ENCODE measurements at regions not wholly inside any gene's neighbourhood (a gene's known extent, or its start where the extent isn't known, plus 50 kb on each side); places are given as distances from the start of the nearest gene placed in this dataset.

GRCh38 chr11:26264266-26264665 lies 67.7 kb upstream of the ANO3 start:
- DNase-seq (ENCODE audit: low spot score in 2 of 2) = no peak
- TF ChIP-seq POLR2A (IDR thresholded peaks at IDR 0.05) (no peak), CTCF (IDR thresholded peaks at IDR 0.05) (no peak)
- no peak overlapping the region for H3K4me3 ChIP-seq (ENCODE audit: low read depth, poor library complexity, severe bottlenecking)
- intact Hi-C loops (cut with DNase I; ENCODE audit: low total_unique reads) = no loop called here

- TF ChIP-seq POLR2A (IDR thresholded peaks at IDR 0.05) = no peak
- TF ChIP-seq CTCF (IDR thresholded peaks at IDR 0.05) = no peak
- 79 to 85% methylated on average over 7 of the region's 7 CpGs for WGBS, 2 donors
- no peak overlapping the region for H3K4me3 ChIP-seq (ENCODE audit: low read depth, poor library complexity, severe bottlenecking)
- DNase-seq (ENCODE audit: low spot score in 2 of 2) = no peak
- intact Hi-C loops (cut with DNase I; ENCODE audit: low total_unique reads) = no loop called here
Measured at GRCh38 chr11:26268980-26269660, 62.8 kb upstream of the ANO3 start.

DNA sequence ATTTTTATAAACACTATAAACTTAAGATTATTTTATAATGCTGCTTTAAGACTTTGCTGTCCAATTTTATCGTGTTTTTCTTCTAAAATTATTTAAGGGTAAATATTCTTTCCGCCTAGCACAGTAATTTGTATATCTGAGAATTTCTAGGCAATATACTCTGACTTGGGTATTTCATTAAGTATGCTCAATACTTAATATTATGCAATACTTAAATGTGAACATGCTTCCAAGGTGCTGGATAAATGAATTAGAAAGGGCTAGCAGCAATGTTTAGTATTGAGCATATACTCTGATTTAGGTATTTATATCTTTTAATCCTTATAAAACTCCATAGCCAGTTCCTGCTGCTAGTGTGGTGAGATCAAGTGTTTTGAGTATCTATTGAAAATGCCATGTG lies 60.3 kb upstream of the ANO3 start:
- H3K4me3 ChIP-seq (ENCODE audit: low read depth, poor library complexity, severe bottlenecking) = no peak overlapping the region
- intact Hi-C loops (cut with DNase I; ENCODE audit: low total_unique reads) = no loop called here
- 74 to 75% methylated on average over 2 of the region's 2 CpGs for WGBS, 2 donors
- no peak for DNase-seq (ENCODE audit: low spot score in 2 of 2)
- TF ChIP-seq CTCF (IDR thresholded peaks at IDR 0.05) (no peak), POLR2A (IDR thresholded peaks at IDR 0.05) (no peak)

DNA sequence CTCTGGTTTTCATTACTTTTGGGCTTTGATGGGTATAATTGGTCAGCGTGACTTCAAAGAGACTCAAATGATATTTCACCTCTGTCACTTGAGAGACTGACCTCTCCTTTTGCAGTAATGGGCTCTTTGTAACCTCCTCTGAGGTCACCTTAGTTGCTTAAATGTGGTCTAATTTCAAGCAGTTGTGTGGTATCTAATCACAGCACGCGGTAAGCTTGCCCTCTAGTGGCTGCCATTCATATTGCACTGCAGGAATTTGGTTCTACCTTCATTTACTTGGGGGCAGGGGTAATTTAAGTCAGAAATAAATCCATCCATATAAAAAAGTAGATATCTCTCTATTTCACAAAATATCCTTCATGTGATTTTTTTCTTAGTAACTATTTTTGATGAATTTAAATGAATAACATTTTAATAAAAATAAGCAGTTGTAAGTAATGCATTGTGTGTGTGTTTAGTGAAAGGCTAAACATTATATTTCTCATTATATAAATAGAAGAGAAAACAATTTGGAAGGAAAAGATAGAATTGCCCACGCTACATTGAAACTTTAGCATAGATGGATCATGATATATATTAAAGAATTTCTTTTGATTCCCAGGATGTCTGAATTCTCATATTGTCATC lies 55.0 kb upstream of the ANO3 start:
- intact Hi-C loops (cut with DNase I; ENCODE audit: low total_unique reads) = no loop called here
- WGBS, 2 donors = 7 to 11% methylated on average over 4 of the region's 4 CpGs
- TF ChIP-seq CTCF (IDR thresholded peaks at IDR 0.05) = peak in 1 of 3 donors; percentile 60
- no peak for TF ChIP-seq POLR2A (IDR thresholded peaks at IDR 0.05)
- no peak overlapping the region for H3K4me3 ChIP-seq (ENCODE audit: low read depth, poor library complexity, severe bottlenecking)
- peak; percentile 33 to 86 for DNase-seq (ENCODE audit: low spot score in 2 of 2)

GRCh38 chr11:26278354-26278753 lies 53.6 kb upstream of the ANO3 start:
- 3% methylated on average over 1 of the region's 1 CpG for WGBS, 2 donors
- no peak overlapping the region for H3K4me3 ChIP-seq (ENCODE audit: low read depth, poor library complexity, severe bottlenecking)
- no peak for DNase-seq (ENCODE audit: low spot score in 2 of 2)
- intact Hi-C loops (cut with DNase I; ENCODE audit: low total_unique reads) = no loop called here
- TF ChIP-seq POLR2A (IDR thresholded peaks at IDR 0.05) (no peak), CTCF (IDR thresholded peaks at IDR 0.05) (no peak)
